HG03432 (cell line): ENCODE measurements at regions not wholly inside any gene's neighbourhood (a gene's known extent, or its start where the extent isn't known, plus 50 kb on each side); places are given as distances from the start of the nearest gene placed in this dataset.

ENCODE experiments used
- ATAC-seq: cut with Tn5 transposase; IDR thresholded peaks from one replicate; pipeline ENCODE4 v1.9.1; 2021; ENCODE audit warnings: mild to moderate bottlenecking, moderate library complexity; ENCODE audit not compliant: unreplicated experiment

DNA sequence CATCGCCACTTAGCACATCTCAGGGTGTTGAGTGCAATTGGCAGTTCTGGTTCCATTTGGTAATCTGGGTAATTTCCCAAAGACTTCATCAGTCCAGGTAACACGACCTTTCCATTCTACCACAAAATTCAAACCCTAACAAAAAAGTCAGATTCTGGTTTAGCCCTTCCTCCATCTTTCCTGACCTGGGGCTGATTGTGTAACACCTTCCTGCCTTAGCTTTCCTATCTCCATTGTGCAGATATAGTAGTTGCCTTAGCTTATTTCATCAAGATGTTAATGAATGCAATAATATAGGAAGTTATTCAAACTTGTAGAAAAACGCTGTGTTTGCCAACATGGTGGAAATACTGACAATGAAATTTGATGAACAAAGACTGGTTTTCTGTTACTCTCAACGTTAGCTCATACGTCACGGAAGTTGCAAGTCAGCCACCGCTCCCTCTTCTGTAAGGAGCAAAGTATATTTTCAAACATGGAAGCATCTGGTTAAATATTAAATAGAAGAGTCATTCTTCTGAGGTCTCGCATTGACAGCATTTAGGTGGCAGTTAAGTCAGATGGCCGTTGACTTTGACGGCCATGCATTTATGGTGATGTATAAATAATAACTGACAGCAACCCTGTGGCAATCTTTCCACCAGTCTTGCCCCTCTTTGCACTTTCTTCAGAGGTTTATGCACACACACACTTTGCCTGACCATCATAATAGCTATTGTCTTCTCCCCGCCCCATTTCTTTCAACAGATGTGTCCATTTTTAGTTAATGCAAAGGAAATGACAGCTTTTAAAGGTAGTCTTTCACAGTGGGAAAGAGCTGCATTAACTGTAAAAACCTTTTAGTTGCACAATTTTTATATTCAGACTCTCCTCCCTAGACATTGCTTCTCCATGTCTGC, 205.1 kb upstream of the BMPER start:
- no peak for ATAC-seq

DNA sequence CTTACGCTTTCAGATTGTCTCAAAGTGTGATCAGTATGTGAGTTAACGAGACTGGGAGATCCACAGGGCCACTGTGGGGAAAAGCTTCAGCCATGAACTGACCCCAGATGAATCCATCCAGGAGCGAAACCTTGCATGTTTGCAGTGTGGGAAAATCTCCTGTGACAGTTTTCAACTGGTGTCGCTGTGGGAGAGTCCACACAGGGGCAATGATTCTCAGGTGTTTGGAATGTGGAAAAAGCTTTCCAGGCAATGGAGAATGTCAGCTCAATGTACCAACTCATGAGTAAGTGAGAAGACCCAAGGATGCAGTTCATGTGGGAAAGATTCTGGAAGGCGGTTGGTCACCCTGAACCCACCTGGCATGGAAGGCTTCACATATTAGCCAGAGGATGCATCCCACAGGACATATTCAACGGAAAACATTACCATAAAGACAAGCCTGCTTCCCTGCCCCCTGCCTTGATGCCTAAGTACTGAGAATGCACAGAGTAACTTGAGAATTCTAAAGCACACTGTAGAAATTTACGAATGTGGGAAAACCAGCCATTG, 204.1 kb upstream of the BMPER start:
- no peak for ATAC-seq

DNA sequence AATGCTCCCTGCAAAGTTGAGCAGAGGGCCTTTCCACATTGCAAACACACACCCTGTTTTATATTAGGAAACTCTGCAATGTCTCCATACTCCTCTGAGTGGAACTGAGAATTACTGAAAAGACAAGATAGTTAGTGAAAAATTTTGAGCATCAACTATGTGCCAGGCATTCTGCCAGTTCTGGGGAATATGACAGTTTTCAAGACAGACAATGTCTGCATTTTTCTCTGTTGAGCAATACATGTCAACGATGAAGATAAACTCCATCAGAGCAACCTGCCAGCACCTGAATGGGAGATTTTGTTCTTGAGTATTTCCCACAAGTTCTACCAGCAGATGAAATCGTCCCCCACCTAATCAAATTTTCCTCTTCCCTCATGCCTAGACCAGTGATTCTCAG, 203.4 kb upstream of the BMPER start:
- no peak for ATAC-seq

DNA sequence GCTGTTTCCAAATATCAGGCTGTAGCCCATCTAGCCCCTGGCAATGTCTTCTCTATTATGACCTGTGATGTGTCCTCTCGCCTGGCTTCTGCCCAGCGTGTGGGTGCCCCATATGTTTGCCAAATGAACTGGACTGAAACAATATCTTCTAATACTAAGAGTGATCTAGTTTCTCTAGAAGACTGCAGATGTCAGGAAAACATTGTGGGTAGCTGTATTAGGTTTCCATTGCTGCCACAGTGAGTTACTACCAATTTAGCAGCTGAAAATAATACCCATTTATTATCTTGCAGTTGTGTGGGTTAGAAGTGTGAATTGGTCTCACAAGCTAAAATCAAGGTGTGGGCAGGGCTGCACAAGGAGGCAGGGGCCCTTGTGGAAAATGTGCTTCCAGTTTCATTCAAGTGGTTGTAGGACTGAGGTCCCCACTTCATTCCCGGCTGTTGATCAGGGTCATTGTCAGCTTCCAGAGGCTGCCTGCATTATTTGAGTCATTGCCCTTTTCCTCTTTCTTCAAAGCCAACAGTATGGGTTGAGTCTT, 202.8 kb upstream of the BMPER start:
- ATAC-seq: no peak

DNA sequence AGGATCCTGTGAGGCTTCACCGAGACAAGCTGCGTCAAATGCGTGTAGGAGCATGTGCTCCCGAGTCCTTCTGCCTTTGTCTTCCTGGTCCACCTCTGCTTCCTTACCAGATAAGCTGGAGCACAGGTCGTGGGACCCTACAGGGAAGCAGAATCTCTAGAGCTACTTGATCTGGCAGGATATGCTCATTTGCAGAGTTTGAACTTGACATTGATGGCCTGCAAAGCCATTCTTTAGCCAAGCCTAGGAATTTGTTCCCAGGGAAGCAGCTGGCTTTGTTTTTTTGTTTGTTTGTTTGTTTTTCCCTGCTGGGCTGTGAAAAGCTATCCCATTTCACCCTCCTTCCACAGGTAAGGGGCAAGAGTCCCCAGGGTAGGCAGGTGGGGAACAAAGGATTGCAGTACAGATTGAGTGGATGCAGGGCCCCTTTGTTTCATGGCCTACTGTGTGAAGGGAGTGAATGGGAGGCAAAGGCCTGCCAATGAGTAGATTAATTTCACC, 200.0 kb upstream of the BMPER start:
- no peak for ATAC-seq

DNA sequence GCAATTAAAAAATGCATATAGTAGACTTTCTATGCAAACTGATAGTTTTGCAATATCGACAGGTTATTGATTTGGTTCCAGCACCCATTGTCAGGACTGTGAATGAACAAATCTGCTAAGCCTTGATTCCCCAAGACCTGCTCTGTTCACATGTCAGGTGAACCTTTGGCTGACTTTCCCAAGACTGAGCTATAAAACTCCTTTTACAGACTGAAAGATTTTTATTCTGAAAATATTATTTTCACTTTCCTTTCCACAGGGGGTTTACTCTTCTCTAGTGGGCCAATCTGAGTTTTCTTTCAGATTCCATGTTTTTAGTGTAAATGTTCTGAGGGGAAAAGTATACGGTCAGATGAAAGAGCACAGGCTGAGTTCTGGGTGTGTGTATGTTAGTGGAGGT, 199.2 kb upstream of the BMPER start:
- ATAC-seq: no peak

DNA sequence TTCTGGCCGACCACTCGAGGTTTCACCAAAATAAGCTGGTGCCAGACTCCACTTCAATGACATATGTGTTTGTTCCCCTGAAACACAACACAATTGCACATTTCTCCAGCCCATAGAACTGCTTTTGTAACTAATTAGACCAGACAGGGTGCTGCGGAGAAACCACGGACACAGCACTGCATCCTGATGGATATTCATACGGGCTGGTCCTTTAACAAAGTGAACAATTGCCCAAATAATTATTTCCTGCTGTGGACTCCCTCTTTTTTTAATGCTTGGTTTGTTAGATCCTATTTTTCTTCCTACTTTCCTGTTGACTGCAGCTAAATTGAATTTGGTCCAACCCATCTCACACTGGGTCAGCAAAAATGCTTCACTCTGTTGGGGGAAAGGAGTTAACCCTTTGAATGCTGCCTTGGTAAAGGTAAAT, 198.6 kb upstream of the BMPER start:
- no peak for ATAC-seq

DNA sequence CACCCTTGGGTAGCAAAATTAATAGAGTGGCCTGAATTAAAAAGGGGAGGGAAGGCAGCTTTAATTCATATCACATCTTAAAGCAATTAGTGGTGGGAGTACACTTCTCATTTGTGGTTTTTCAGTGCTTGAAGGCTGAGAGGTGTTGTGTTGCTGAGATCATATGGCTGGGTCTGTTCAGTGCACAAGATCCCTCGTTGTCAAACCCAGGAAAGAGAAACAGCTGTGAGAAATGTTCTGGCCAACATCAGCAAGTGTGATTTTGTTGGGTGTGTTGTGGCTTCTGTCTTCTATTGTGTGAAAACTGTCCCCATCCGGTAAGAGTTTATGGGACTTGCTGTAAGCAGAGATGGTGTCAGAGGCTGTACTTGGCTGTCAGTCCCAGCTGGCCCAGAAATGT, 197.9 kb upstream of the BMPER start:
- ATAC-seq: no peak

DNA sequence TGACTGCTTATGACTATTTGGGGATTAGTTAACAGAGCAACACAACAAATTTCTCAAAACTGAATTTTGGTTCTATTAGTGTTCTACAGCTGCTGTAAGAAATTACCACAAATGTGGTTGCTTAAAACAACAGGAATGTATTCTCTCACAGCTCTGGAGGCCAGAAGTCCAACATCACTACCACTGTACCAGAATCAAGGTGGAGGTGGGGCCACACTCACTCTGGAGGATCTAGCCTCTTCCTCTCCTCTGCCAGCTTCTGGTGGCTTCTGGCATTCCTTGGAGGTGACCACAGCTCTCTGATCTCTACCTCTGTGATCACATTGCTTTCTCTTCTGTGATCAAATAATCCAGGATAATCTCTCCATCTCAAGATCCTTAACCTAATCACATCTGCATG, 194.7 kb upstream of the BMPER start:
- no peak for ATAC-seq

DNA sequence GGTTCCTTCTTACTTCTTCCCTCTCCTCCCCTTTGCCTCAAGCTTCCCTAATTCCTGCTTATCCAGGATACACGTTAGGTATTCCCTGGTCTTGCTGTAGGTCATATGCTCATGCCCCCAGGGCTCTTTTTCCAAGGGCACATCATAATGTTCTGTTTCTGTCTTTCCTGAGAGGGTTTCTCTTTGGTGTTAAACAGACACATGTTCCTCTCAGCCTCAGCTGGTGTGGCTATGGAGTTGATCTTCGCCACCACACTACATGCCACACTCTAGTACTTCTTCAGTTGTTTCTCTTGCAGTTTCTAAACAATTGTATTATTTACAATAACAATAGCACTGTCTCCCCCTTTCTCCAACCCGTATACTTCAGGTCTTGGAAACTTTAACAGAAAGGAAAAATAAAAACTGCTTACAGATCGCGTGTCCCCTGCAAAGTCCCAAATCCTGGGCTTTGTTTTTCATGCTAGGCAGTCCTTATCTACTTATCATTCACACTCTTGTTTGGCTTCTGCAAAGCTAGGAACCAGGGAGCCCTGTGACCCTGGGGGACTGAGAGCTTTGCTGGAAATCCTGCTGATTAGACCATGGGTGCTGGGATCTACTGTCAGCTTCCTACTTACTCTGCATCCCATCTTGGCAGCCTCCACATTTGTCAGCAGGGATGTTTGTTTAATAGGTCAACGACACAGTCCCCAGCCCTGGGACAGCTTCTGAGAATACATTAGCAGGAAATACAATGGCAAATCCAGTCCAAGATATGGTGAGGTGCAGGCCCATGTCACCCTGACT, 193.9 kb upstream of the BMPER start:
- no peak for ATAC-seq

DNA sequence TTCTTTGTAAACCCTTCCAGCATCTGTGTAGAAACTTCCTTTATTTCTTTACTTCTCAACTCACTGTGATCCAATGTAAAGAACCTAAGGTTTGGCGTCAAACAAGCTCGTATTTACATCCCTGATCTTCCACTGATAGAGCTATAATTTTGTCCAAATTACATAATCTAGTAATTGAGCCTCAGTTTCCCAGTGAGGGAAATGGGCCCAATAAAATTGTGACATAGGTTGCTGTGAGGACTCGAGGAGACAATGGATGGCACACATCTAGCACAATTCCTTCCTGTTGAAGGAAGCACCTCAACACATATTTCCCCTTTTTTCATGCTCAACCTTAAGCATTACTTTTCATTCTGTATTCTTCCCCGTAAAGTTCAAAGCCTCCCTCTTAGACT, 193.3 kb upstream of the BMPER start:
- ATAC-seq: no peak

DNA sequence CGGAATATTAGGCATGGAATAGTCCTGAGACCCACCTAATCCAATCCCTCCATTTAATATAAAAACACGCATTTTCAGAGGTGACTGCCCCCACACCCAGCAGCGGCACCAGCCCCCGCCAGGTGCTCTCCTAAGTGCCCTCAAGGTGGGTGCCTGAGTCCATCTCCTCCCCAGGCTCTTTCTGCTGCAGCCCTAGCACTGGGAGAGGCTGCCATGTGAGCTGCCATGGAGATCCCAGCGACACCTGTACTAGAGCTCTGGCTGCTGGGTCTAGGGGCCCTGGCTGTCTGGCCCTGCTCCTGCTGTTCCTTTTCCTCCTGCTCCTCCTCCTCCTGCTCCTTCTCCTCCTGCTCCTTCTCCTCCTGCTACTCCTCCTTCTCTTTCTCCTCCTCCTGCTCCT, 191.1 kb upstream of the BMPER start:
- ATAC-seq: no peak

DNA sequence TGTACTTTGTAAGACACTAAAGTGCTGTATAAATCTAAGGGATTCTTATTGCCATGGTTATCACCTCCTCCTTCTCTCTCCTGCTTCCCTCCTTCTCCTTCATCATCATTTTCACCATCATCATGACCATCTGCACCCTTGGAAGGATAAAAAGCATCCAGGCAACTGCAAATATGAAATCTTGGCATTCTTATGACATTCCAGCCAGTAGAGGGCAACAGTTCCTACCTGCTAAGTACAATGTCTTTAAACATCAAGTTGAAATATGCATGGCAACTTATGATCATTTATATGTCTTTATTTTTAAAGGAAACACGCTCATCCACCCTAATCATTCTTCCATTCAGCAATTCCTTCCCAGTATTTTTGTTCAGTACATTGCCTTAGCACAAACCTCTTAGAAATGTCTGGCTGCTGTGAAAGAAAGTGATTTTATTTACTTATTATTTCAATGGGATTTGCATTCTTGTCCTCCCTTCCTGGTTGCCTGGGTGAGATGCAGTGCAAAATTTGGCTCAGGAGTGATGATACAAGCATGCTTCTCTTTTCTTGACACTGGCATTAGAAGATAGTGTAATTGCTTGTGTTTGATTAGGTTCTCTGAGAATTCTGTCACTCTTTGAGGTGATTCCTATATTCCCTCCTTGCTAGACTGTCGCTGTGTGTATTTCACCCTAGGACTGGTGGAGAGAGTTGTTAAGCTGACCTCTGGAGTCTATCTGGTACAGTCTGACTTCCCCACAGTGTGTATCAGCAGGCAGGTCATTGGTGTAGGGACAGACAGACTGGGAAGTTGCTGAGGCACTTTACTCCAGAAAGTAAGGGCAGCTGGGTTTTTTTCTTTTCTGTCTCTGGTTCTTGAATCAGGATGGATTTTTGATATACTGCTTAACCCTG, 188.5 kb upstream of the BMPER start:
- ATAC-seq: no peak

DNA sequence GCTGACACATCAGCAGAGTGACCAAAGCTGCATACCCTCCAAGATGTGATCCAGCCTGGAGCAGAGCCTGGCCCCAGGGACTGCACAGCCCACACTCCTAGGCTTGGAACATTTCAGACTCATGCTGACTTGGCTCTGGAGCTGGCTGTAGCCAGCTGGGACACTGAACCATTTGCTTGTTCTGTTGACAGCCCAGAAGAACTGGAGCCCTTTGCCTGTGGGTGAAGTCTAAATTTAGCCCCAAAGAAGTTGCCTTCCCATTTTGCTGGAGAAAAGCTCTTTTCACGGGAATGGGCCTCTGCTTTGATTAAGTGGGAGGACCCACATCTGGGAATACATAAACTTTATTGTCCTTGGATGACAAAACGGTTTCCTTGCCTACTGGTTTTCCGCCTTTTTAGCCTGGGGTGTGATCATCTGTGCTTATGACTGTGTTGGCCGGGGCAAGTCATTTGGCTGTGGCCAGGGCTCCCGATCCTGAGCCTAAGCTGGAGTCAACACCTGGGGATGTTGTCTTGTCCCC, 186.2 kb upstream of the BMPER start:
- no peak for ATAC-seq

DNA sequence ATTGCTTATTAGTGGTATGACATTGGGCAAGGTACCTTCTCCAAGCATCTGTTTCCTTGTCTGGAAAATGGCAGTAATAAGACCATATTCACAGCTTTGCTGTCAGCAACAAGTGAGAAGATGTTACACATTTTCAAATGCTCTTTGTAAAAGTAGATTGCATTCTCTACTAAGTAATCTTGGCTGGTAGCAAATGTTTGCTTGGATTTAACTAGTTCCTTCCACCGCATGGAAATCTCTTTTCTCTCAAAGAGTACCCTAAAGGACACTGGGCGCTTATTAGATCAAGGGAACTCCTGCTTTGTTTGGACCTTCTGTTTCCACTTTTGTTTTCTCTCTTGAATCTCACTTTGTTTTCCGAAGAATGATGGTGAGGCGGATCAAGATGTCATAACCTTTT, 185.2 kb upstream of the BMPER start:
- no peak for ATAC-seq

DNA sequence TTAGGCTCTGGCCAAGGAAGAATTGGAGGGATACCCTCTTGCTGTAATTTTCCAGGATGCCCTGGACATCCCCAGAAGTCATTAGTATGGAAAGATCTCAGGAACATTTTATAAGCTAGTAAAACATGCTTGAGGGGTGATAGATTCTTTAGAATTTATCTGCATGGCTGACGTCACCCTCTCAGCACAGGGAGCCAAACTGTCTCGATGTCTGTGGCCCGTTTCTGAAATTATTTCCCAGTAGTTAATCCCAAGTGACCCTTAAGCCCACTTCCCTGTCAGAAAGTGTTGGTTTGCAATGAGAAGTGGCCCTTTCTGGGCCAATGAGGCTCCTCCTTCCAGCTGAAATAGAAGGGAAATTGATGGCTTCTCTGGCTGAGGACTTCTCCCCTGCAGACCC, 184.5 kb upstream of the BMPER start:
- no peak for ATAC-seq

DNA sequence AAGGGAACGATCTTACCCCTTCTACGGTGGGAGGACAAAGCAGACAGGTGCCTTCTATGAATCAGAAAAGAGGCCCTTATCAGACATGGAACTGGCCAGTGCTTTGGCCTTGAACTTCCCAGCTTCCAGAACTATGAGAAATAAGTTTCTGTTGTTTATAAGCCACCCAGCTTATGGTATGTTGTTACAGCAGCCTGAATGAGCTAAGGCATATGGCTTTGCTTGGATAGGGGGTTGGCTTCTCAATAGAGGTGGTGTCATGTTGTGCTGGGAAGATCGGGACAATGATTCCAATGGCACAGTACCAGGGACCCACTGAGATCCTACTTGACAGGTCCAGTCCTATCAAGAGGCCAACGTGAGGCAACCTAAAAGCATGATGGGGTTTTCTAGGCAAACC, 183.4 kb upstream of the BMPER start:
- ATAC-seq: no peak

DNA sequence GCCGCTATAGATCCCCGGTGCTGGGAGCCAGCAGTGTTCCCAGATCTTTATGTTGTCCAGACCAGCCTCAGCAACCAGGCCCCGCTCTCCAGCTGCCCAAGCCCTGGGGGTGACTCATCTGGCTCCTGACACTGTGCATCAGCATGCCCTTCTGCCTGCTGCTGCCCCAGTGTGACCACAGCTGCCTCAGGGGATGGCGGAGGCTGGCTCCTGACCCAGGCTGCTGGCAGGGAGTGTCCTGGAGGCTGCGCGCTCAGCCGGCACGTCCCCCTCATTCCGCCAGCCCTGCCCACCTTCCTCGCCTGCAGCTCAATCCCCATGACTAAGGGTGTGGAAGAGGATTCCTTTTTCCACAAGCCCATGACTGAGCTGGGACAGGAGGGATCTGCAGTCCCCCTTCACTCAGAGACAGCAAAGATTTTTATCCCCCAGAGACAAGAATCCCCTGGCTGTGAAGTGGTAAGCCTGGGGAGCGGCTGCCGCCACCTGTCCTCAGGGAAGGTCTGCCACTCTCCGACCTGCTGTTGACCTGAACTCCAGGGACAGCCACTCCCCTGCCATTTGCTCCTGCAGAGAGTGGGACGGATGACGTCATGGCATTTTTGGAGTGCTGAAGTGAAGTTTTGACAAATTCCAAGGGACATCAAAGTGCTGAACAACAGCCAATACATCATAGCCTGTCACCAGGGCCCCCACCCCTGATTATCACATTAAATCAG, 182.8 kb upstream of the BMPER start:
- no peak for ATAC-seq

DNA sequence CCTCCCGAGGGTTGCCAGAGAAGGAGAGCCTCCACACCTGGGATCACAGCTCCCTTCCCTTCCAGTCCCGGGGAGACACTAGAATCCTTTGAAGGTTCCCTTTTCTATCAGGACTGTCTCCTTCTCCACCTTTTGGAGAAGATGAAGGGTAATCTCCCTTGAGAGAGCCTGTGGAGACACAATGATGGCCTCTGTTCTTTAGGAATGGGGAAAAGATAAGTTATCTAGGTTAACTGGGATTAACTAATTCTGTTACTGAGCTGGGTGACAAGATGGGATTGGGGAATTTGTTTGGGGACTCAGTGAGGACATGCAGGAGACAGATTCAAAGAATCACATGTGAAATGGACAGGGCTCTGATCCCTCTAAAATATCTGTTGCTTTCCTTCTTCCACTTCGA, 181.1 kb upstream of the BMPER start:
- ATAC-seq: no peak
